Peyer's patch (tissue), 4 donors: ENCODE measurements at regions not wholly inside any gene's neighbourhood (a gene's known extent, or its start where the extent isn't known, plus 50 kb on each side); places are given as distances from the start of the nearest gene placed in this dataset.

Experiments used
- CTCF ChIP-seq, 6 experiments: fragments of 450-650 bp in 4 of 6; fragments of 200-600 bp in 2 of 6; sonication (generic) in 1 of 6; IDR thresholded peaks; one replicate each; pipeline ENCODE4 v1.5.1; 2017 to 2019; ENCODE audit warnings: antibody characterized with exemption in 6 of 6, mild to moderate bottlenecking in 3 of 6, moderate library complexity in 1 of 6
- POLR2A ChIP-seq, 2 donors: fragments of 450-650 bp; IDR thresholded peaks; one replicate each; pipeline ENCODE4 v1.5.1; 2017; ENCODE audit warnings: antibody characterized with exemption in 2 of 2, mild to moderate bottlenecking in 2 of 2, moderate library complexity in 2 of 2

- TF ChIP-seq CTCF (IDR thresholded peaks at IDR 0.05) (no peak), POLR2A (IDR thresholded peaks at IDR 0.05) (no peak)
Observed at GRCh38 chr22:48844056-48844675, 983.5 kb downstream of the BRD1 start.
